K562 (cell line): ENCODE measurements at regions not wholly inside any gene's neighbourhood (a gene's known extent, or its start where the extent isn't known, plus 50 kb on each side); places are given as distances from the start of the nearest gene placed in this dataset.

Experiments used
- ARID2 ChIP-seq: fragments of 450-650 bp; IDR thresholded peaks from 2 replicates; pipeline ENCODE4 v1.6.1; 2017; ENCODE audit warnings: antibody characterized with exemption, mild to moderate bottlenecking
- CBX8 ChIP-seq: fragments of 200-600 bp; sonication (generic); IDR thresholded peaks from 2 replicates; pipeline ENCODE4 v1.6.1; 2012; ENCODE audit warnings: borderline replicate concordance, mixed run types, low read depth, mild to moderate bottlenecking, moderate library complexity, mixed read lengths, low read length, control low read depth, inconsistent platforms; ENCODE audit not compliant: poor library complexity, severe bottlenecking; ENCODE audit errors: extremely low read depth

DNA sequence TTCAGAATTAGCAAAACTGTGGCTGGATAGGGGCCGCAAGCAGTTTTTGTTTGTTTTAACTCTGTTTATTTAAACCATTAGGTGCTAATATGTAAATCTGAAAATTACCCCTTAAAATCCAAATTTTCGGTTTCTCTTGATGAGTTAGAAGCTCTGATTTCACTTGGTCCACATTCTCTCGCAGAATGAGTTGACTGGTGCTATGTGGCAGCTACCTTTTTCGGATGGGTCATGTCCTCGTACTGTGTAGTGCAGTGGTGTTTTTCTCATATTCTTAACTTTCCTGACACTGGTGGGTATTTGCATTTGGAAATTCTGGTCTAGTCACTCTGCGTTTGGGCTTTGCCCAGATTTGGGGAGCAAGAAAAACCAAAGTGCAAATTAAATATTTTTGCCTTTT lies 87.1 kb downstream of the DIPK2A start:
- TF ChIP-seq ARID2 (no peak), CBX8 (no peak)
